ENCODE measurements at regions not wholly inside any gene's neighbourhood (a gene's known extent, or its start where the extent isn't known, plus 50 kb on each side); places are given as distances from the start of the nearest gene placed in this dataset.

DNA sequence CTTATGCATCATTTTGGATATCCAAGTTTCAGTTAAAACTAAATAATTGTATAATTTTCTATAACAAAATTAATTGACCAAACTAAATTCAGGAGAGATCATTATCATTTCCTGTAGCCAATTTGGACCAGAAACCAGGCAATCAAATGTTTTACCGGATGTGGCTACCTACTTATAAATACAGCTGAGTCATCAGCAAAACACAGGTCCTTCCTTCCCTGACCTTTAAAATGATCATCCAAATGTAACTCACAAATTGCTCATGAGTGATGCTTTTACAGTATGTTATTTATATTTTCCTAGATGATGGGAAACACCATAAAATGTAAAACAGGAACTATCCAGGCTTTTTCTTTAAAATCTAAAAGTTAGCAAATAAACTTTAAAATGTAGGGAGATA lies 133.7 kb downstream of the CBLN2 start:
- Histone ChIP-seq H3K9me3 (no peaks in the 10 kb centered on the region), H3K27ac (no peak overlapping the region), H3K27me3 (no peaks in the 10 kb centered on the region), H3K36me3 (no peaks in the 10 kb centered on the region), H3K4me3 (no peak overlapping the region), H3K4me1 (no peaks in the 10 kb centered on the region)
- WGBS (ENCODE audit: insufficient coverage, low coverage, low lambda C conversion rate, missing lambda C conversion rate): 40% methylated on average over 1 of the region's 1 CpG
- ATAC-seq: no peak
- intact Hi-C loops (cut with DNase I): no loop called here
- DNase-seq: no peak
- TF ChIP-seq, protein P1, sequence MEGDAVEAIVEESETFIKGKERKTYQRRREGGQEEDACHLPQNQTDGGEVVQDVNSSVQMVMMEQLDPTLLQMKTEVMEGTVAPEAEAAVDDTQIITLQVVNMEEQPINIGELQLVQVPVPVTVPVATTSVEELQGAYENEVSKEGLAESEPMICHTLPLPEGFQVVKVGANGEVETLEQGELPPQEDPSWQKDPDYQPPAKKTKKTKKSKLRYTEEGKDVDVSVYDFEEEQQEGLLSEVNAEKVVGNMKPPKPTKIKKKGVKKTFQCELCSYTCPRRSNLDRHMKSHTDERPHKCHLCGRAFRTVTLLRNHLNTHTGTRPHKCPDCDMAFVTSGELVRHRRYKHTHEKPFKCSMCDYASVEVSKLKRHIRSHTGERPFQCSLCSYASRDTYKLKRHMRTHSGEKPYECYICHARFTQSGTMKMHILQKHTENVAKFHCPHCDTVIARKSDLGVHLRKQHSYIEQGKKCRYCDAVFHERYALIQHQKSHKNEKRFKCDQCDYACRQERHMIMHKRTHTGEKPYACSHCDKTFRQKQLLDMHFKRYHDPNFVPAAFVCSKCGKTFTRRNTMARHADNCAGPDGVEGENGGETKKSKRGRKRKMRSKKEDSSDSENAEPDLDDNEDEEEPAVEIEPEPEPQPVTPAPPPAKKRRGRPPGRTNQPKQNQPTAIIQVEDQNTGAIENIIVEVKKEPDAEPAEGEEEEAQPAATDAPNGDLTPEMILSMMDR (IDR thresholded peaks at IDR 0.05): no peak
- TF ChIP-seq POLR2A (IDR thresholded peaks at IDR 0.05): no peak

DNA sequence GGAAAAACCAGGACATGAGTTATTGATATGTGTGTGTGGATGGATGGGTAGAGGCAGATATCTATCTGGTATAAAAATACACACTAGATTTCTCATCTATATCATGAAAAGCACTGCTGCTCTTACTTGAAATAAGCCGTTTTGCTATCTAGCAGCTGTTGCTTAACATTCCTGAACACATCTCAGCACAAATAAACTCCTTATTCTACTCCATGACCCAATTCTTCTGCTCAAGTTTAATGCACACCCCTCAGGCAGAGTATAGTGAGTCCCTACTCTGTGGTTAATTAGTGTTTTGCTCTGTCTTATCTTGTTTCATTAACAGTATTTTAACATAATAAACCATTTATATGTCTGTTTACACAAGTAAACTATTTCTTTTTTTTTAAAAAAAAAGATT lies 134.2 kb downstream of the CBLN2 start:
- ATAC-seq (no peak), DNase-seq (no peak)
- intact Hi-C loops (cut with DNase I): no loop called here
- no peaks in the 10 kb centered on the region for H3K27me3 ChIP-seq
- 6% methylated on average over 1 of the region's 1 CpG for whole genome bisulfite sequencing (ENCODE audit: insufficient coverage, low coverage, low lambda C conversion rate, missing lambda C conversion rate)
- TF ChIP-seq POLR2A (IDR thresholded peaks at IDR 0.05): no peak
- TF ChIP-seq, protein P1 (IDR thresholded peaks at IDR 0.05): no peak
- no peaks in the 10 kb centered on the region for H3K9me3 ChIP-seq
- no peaks in the 10 kb centered on the region for H3K36me3 ChIP-seq
- H3K4me1 ChIP-seq: no peaks in the 10 kb centered on the region
- H3K4me3 ChIP-seq: no peak overlapping the region
- no peak overlapping the region for H3K27ac ChIP-seq

DNA sequence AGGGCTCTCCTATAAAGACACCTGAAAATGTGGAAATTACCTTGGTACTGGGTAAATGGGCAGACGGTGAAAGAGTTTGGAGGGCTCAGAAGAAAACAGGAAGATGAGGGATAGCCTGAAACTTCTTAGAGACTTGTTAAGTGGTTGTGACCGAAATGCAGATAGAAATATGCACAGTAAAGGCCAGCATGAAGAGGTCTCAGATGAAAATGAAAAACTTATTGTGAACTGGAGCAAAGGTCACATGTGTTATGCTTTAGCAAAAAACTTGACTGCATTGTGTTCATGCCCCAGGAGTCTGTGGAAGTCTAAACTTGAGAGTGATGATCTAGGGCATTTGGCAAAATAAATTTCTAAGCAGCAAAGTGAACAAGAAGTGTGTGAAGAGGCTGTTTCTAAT lies 137.1 kb downstream of the CBLN2 start:
- intact Hi-C loops (cut with DNase I): no loop called here
- TF ChIP-seq, protein P1 (IDR thresholded peaks at IDR 0.05): no peak
- no peak for TF ChIP-seq POLR2A (IDR thresholded peaks at IDR 0.05)
- no peak for DNase-seq
- Histone ChIP-seq H3K27ac (no peak overlapping the region), H3K4me1 (no peaks in the 10 kb centered on the region), H3K27me3 (no peaks in the 10 kb centered on the region), H3K4me3 (no peak overlapping the region), H3K9me3 (no peaks in the 10 kb centered on the region), H3K36me3 (no peaks in the 10 kb centered on the region)
- WGBS (ENCODE audit: insufficient coverage, low coverage, low lambda C conversion rate, missing lambda C conversion rate): 49% methylated on average over 2 of the region's 2 CpGs
- ATAC-seq: no peak

DNA sequence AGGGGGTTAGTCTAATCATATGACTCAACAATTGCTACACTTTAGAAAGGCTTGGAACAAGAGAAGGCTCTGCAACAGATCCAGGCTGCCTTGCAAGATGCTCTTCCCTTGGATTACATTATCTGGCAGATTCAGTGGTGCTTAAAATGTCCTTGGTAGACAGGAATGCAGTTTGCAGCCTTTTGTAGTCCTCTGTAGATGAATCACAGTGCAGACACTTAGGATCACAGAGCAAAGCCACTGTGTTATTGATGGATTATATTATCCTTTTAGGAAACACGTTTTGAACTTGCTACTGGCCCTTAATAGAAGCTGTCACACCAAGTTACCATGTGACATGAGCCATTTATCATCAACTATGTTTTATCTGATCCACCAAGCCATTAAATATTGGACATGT lies 152.2 kb downstream of the CBLN2 start:
- no peaks in the 10 kb centered on the region for H3K9me3 ChIP-seq
- ATAC-seq: no peak
- no peak overlapping the region for H3K4me3 ChIP-seq
- H3K27me3 ChIP-seq: no peaks in the 10 kb centered on the region
- TF ChIP-seq POLR2A (IDR thresholded peaks at IDR 0.05): no peak
- TF ChIP-seq, protein P1 (IDR thresholded peaks at IDR 0.05): no peak
- 5% methylated on average over 1 of the region's 1 CpG for WGBS (ENCODE audit: insufficient coverage, low coverage, low lambda C conversion rate, missing lambda C conversion rate)
- DNase-seq: no peak
- intact Hi-C loops (cut with DNase I): no loop called here
- H3K4me1 ChIP-seq: no peaks in the 10 kb centered on the region
- H3K36me3 ChIP-seq: no peaks in the 10 kb centered on the region
- no peak overlapping the region for H3K27ac ChIP-seq

DNA sequence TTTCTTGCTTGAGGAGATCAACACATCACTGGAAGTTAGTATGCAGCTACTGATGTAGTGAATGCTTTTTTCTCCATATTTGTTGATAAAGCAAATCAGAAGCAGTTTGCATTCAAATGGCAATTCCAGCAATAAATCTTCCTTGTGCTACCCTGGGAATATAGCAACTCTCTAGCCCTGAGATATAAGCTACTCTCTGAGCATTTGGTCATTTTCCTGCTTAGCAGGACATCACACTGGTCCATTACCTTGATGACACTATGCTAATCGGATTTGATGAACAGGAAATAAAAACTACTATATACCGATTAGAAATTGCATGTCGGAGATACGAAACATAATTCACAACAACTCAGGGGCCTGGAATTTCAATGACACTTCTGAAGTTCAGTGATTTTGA lies 152.7 kb downstream of the CBLN2 start:
- no peak overlapping the region for H3K4me3 ChIP-seq
- no peak overlapping the region for H3K27ac ChIP-seq
- H3K4me1 ChIP-seq: no peaks in the 10 kb centered on the region
- no peak for DNase-seq
- no peaks in the 10 kb centered on the region for H3K36me3 ChIP-seq
- no peak for ATAC-seq
- no peaks in the 10 kb centered on the region for H3K9me3 ChIP-seq
- 46% methylated on average over 4 of the region's 4 CpGs for WGBS (ENCODE audit: insufficient coverage, low coverage, low lambda C conversion rate, missing lambda C conversion rate)
- no peak for TF ChIP-seq POLR2A (IDR thresholded peaks at IDR 0.05)
- TF ChIP-seq, protein P1 (IDR thresholded peaks at IDR 0.05): no peak
- H3K27me3 ChIP-seq: no peaks in the 10 kb centered on the region
- intact Hi-C loops (cut with DNase I): no loop called here

All from right lobe of liver (tissue), 6 donors.